GM23248 (cell line): ENCODE measurements at regions not wholly inside any gene's neighbourhood (a gene's known extent, or its start where the extent isn't known, plus 50 kb on each side); places are given as distances from the start of the nearest gene placed in this dataset.

Experiments
- EZH2 ChIP-seq: fragments of 200-600 bp; sonication (generic); IDR thresholded peaks from 2 replicates; pipeline ENCODE4 v1.6.1; 2018; ENCODE audit warnings: antibody characterized with exemption, mild to moderate bottlenecking; ENCODE audit not compliant: insufficient read depth, poor library complexity, severe bottlenecking
- EZH2phosphoT487 ChIP-seq: fragments of 200-600 bp; sonication (generic); IDR thresholded peaks from 2 replicates; pipeline ENCODE4 v1.6.1; 2018; ENCODE audit warnings: antibody characterized with exemption, moderate library complexity, mild to moderate bottlenecking, low read depth; ENCODE audit not compliant: insufficient read depth

- TF ChIP-seq EZH2, result no peak
- TF ChIP-seq EZH2phosphoT487, result no peak
Observed at GRCh38 chr2:206213514-206213845, 53.8 kb downstream of the EEF1B2 start.
